HepG2 (cell line): ENCODE measurements at regions not wholly inside any gene's neighbourhood (a gene's known extent, or its start where the extent isn't known, plus 50 kb on each side); places are given as distances from the start of the nearest gene placed in this dataset.

Source experiments
- ATAC-seq: fragments of 200-7000 bp; cut with Tn5 transposase; 3 replicates; pipeline ENCODE4 v1.9.1; 2020; ENCODE audit warnings: mild to moderate bottlenecking, moderate library complexity
- BruUV-seq: library from RNA; stranded (reverse); fragments of 400-500 nt; replicated peaks from 2 replicates; lab custom pipeline; 2021; lab: Mats Ljungman, UMichigan
- CTCF ChIA-PET: fragments of 300-600 bp; formaldehyde crosslinking; extraction: SDS; loops from one replicate; lab custom pipeline; 2021; ENCODE audit warnings: low total read pairs, inconsistent platforms, low intra/inter-chr PET ratio; lab: Yijun Ruan, JAX
- POLR2A ChIA-PET: fragments of 350-600 bp; sonication (Branson Sonifier 250); formaldehyde crosslinking; loops from one replicate; lab custom pipeline; 2020; ENCODE audit warnings: antibody characterized with exemption, inconsistent platforms; lab: Yijun Ruan, JAX
- DNase-seq: peaks from one replicate; pipeline ENCODE4 v3.0.0-alpha.2; 2015; ENCODE audit warnings: low spot score
- FAIRE-seq: peaks from 3 replicates; lab custom pipeline; 2011; peaks lifted over from hg19 to GRCh38; lab: Jason Lieb, UNC
- H2AFZ ChIP-seq: one replicate; pipeline ENCODE4 v1.6.1; 2011; ENCODE audit warnings: low read length, inconsistent platforms
- H3K27ac ChIP-seq: fragments of 300-600 bp; 3 replicates; pipeline ENCODE4 v1.8.0; 2011; ENCODE audit warnings: mixed run types, mild to moderate bottlenecking, mixed read lengths, low read length, inconsistent platforms; ENCODE audit not compliant: insufficient read depth; ENCODE audit errors: extremely low read length
- H3K27me3 ChIP-seq, 2 experiments: fragments of 200-600 bp in 1 of 2; 2 replicates in 1 of 2; 3 replicates in 1 of 2; pipeline versions ENCODE4 v1.6.0 to v1.8.0; 2011; ENCODE audit warnings: low read length in 2 of 2, mild to moderate bottlenecking in 2 of 2, moderate library complexity in 2 of 2, inconsistent platforms in 1 of 2; ENCODE audit not compliant: insufficient read depth in 2 of 2, control insufficient read depth in 1 of 2
- H3K36me3 ChIP-seq, 2 experiments: fragments of 200-600 bp in 1 of 2; replicated peaks in 1 of 2; 2 replicates in 1 of 2; 3 replicates in 1 of 2; pipeline versions ENCODE4 v1.5.1 to v1.8.0; 2011; ENCODE audit warnings: low read length in 2 of 2, inconsistent platforms in 1 of 2; ENCODE audit not compliant: insufficient read depth in 2 of 2, control insufficient read depth in 1 of 2
- H3K4me1 ChIP-seq: 2 replicates; pipeline ENCODE4 v1.5.1; 2012; ENCODE audit warnings: low read length, inconsistent platforms; ENCODE audit not compliant: insufficient read depth
- H3K4me2 ChIP-seq: 2 replicates; pipeline ENCODE4 v1.6.0; 2011; ENCODE audit warnings: low read depth, low read length, inconsistent platforms
- H3K4me3 ChIP-seq, 3 experiments: fragments of 200-600 bp in 1 of 3; sonication (generic), shearing (Covaris generic) in 1 of 3; replicated peaks in 1 of 3; 2 replicates each; pipeline ENCODE4 v1.5.1; 2011 to 2016; ENCODE audit warnings: low read length in 3 of 3, inconsistent platforms in 2 of 3, low read depth in 2 of 3, mild to moderate bottlenecking in 2 of 3, control low read depth in 1 of 3, mixed read lengths in 1 of 3; ENCODE audit not compliant: insufficient read depth in 1 of 3
- H3K79me2 ChIP-seq: one replicate; pipeline ENCODE4 v1.6.1; 2011; ENCODE audit warnings: low read length, inconsistent platforms; ENCODE audit not compliant: insufficient read depth
- H3K9ac ChIP-seq: 2 replicates; pipeline ENCODE4 v1.6.0; 2011; ENCODE audit warnings: mild to moderate bottlenecking, low read depth, low read length, inconsistent platforms; ENCODE audit not compliant: insufficient read depth
- H3K9me3 ChIP-seq: 2 replicates; pipeline ENCODE4 v1.5.1; 2012; ENCODE audit warnings: mild to moderate bottlenecking, low read length
- H4K20me1 ChIP-seq: 2 replicates; pipeline ENCODE4 v1.6.0; 2011; ENCODE audit warnings: inconsistent platforms, mild to moderate bottlenecking, low read length, moderate library complexity; ENCODE audit not compliant: insufficient read depth
- BCL6 ChIP-seq: IDR thresholded peaks from 2 replicates; pipeline ENCODE4 v1.6.1; 2016; ENCODE audit warnings: missing genetic modification reagents, missing compliant biosample characterization
- CEBPB ChIP-seq: IDR thresholded peaks from 2 replicates; pipeline ENCODE4 v1.6.1; 2011; ENCODE audit warnings: low read depth, low read length, improper control_type of control experiment, borderline replicate concordance
- CREB1 ChIP-seq, 2 experiments: fragments of 450-650 bp in 1 of 2; IDR thresholded peaks; 2 replicates each; pipeline ENCODE4 v1.6.1; 2016 to 2017; ENCODE audit warnings: control low read depth in 1 of 2, mild to moderate bottlenecking in 1 of 2, missing compliant biosample characterization in 1 of 2, missing genetic modification characterization in 1 of 2
- HDAC2 ChIP-seq: sonication (generic); formaldehyde crosslinking; IDR thresholded peaks from 2 replicates; pipeline ENCODE4 v1.4.0; 2020; ENCODE audit warnings: missing genetic modification reagents
- HMG20A ChIP-seq: IDR thresholded peaks from 2 replicates; pipeline ENCODE4 v1.6.1; 2016; ENCODE audit warnings: borderline replicate concordance
- HNF4G ChIP-seq, 2 experiments: sonication (generic) in 1 of 2; formaldehyde crosslinking in 1 of 2; IDR thresholded peaks; 2 replicates each; pipeline versions ENCODE4 v1.4.0 to v1.6.1; 2011 to 2020; ENCODE audit warnings: borderline replicate concordance in 2 of 2, low read depth in 2 of 2, mild to moderate bottlenecking in 2 of 2, low read length in 1 of 2, missing genetic modification reagents in 1 of 2, moderate library complexity in 1 of 2
- HOXA9 ChIP-seq: sonication (generic); formaldehyde crosslinking; IDR thresholded peaks from 2 replicates; pipeline ENCODE4 v1.8.1; 2022; ENCODE audit warnings: missing genetic modification reagents, mild to moderate bottlenecking, moderate library complexity, borderline replicate concordance
- JARID2 ChIP-seq: sonication (generic); formaldehyde crosslinking; IDR thresholded peaks from 2 replicates; pipeline ENCODE4 v1.8.1; 2023; ENCODE audit warnings: missing genetic modification reagents, inconsistent platforms; ENCODE audit not compliant: insufficient replicate concordance
- ZNF296 ChIP-seq: sonication (generic); formaldehyde crosslinking; conservative IDR thresholded peaks from 2 replicates; pipeline ENCODE4 v1.5.0; 2020; ENCODE audit warnings: mild to moderate bottlenecking, missing genetic modification reagents
- ZNF350 ChIP-seq: sonication (generic); formaldehyde crosslinking; IDR thresholded peaks from 2 replicates; pipeline ENCODE4 v1.4.0; 2020; ENCODE audit warnings: mild to moderate bottlenecking, low read depth, missing genetic modification reagents, borderline replicate concordance
- ZNF530 ChIP-seq: sonication (generic); formaldehyde crosslinking; IDR thresholded peaks from 2 replicates; pipeline ENCODE4 v1.5.0; 2020; ENCODE audit warnings: low read depth, mild to moderate bottlenecking, missing genetic modification reagents
- ZNF567 ChIP-seq: sonication (generic); formaldehyde crosslinking; IDR thresholded peaks from 2 replicates; pipeline ENCODE4 v1.8.1; 2023; ENCODE audit warnings: mild to moderate bottlenecking, missing genetic modification reagents, borderline replicate concordance
- ZNF772 ChIP-seq: sonication (generic); formaldehyde crosslinking; IDR thresholded peaks from 2 replicates; pipeline ENCODE4 v1.5.0; 2020; ENCODE audit warnings: mild to moderate bottlenecking, missing genetic modification reagents
- ZNF792 ChIP-seq: IDR thresholded peaks from 2 replicates; pipeline ENCODE4 v1.6.1; 2016
- in situ Hi-C: cut with HindIII; loops from 2 replicates; pipeline ENCODE4 v1.10.0; 2017; ENCODE audit warnings: low pct_unique_long_range_greater_than_20kb; ENCODE audit not compliant: extremely low pct_ligation_motif_present
- intact Hi-C: fragments of 100-400 bp; cut with micrococcal nuclease; formaldehyde crosslinking; loops from one replicate; pipeline ENCODE4 v1.10.0; 2022; ENCODE audit not compliant: unreplicated experiment
- TF ChIP-seq, protein P1 (sequence below): sonication (generic); formaldehyde crosslinking; IDR thresholded peaks from 2 replicates; pipeline ENCODE4 v1.8.1; 2023; ENCODE audit warnings: missing genetic modification reagents, inconsistent platforms, borderline replicate concordance

DNA sequence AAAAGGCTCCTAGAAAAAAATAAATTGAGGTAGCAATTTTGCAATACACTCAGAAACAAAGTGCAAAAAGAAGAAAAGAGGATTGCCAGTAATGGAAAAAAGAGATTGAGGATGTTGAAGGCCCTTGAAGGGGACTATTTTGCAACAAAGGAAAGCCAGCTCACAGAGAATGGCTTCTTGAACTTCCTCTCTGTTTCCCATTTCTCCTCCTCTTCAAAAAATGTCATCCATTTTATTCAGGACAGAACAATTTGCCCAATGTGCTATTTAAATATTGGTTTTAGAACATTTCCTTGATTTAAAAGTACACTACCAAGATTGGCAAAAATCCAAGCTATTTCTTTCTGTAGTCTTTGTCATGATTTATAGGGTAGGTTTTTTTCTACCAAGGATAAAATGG lies 60.2 kb downstream of the GASK1B start:
- TF ChIP-seq, protein P1, sequence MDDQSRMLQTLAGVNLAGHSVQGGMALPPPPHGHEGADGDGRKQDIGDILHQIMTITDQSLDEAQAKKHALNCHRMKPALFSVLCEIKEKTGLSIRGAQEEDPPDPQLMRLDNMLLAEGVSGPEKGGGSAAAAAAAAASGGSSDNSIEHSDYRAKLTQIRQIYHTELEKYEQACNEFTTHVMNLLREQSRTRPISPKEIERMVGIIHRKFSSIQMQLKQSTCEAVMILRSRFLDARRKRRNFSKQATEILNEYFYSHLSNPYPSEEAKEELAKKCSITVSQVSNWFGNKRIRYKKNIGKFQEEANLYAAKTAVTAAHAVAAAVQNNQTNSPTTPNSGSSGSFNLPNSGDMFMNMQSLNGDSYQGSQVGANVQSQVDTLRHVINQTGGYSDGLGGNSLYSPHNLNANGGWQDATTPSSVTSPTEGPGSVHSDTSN (CRISPR knock-in tag) = no peak
- TF ChIP-seq JARID2 (CRISPR knock-in tag) (no peak), HNF4G (IDR thresholded peaks at IDR 0.05; ENCODE audit: borderline replicate concordance, low read depth, low read length) (no peak), HNF4G (CRISPR knock-in tag; IDR thresholded peaks at IDR 0.05; ENCODE audit: borderline replicate concordance, low read depth) (no peak), ZNF296 (CRISPR knock-in tag) (no peak), HDAC2 (no peak), CREB1 (IDR thresholded peaks at IDR 0.05) (no peak), CREB1 (CRISPR knock-in tag; IDR thresholded peaks at IDR 0.05) (no peak), ZNF530 (no peak), HMG20A (CRISPR knock-in tag) (no peak), ZNF792 (CRISPR knock-in tag) (no peak), ZNF350 (no peak), BCL6 (no peak), HOXA9 (CRISPR knock-in tag) (no peak), CEBPB (no peak), ZNF772 (CRISPR knock-in tag) (no peak), ZNF567 (CRISPR knock-in tag) (no peak)
- TF ChIP-seq, all 625 proteins: peak for 0
- H3K79me2 ChIP-seq = no peaks in the 10 kb centered on the region
- in situ Hi-C loops (no loop called here), intact Hi-C loops (loop anchor here (5.0 kb wide), 1 partner anchor 120 kb away; no protein-coding TSS in a partner anchor)
- no peaks in the 10 kb centered on the region for H3K36me3 ChIP-seq
- H3K9ac ChIP-seq = no peak overlapping the region
- no peaks in the 10 kb centered on the region for H3K9me3 ChIP-seq
- DNase-seq (no peak), FAIRE-seq (no peak), ATAC-seq (no peak)
- no peak overlapping the region for H3K27ac ChIP-seq
- no peak overlapping the region for H2AFZ ChIP-seq
- ChIA-PET POLR2A (interaction anchor here (0.7 kb wide), 1 partner anchor 15 kb away, joined by 3 read pairs; no protein-coding TSS in a partner anchor), CTCF (no interaction called here)
- 0 out of 2 replicates have a peak, but pooled peaks cover 7% of the 10 kb centered on the region for H3K4me1 ChIP-seq
- no peaks in the 10 kb centered on the region for H4K20me1 ChIP-seq
- H3K4me3 ChIP-seq = no peak overlapping the region
- H3K27me3 ChIP-seq = no peaks in the 10 kb centered on the region
- H3K4me2 ChIP-seq = no peak overlapping the region
- BruUV-seq = no TSS peak
